ENCODE measurements at regions not wholly inside any gene's neighbourhood (a gene's known extent, or its start where the extent isn't known, plus 50 kb on each side); places are given as distances from the start of the nearest gene placed in this dataset.

DNA sequence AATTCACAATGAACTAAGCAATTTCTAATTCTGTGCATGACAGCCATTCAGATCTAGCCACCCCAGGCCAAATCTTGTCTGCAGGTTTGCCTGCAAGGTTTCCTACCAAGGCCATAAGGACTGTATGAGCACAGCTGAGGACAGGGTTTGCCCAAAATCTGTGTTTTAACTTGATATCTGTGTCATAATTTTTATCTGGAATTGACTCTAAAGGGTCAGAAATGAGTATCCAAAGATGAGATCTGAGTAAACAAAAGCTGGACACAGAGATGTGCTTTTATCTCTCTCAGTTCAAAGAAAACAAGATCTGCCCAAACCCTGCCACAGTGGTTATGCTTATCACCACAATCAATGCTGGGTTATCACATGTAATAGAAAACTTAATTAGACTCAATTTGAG, 154.6 kb upstream of the COL8A1 start:
- TF ChIP-seq CTCF (IDR thresholded peaks at IDR 0.05; ENCODE audit: insufficient read depth, low read length, poor library complexity, severe bottlenecking) (no peak), EZH2phosphoT487 (conservative IDR thresholded peaks at IDR 0.05; ENCODE audit: low read length) (no peak)

All from SU-DHL-6 (cell line).